PC-9 (cell line): ENCODE measurements at regions not wholly inside any gene's neighbourhood (a gene's known extent, or its start where the extent isn't known, plus 50 kb on each side); places are given as distances from the start of the nearest gene placed in this dataset.

Experiments used
- EZH2 ChIP-seq: fragments of 200-600 bp; sonication (generic); IDR thresholded peaks from 2 replicates; pipeline ENCODE4 v1.8.0; 2017; ENCODE audit warnings: antibody characterized with exemption, low read depth
- TF ChIP-seq, protein P1 (sequence below): fragments of 200-600 bp; sonication (generic); conservative IDR thresholded peaks from 2 replicates; pipeline ENCODE4 v1.6.1; 2017; ENCODE audit warnings: mixed run types, antibody characterized with exemption, mild to moderate bottlenecking, moderate library complexity

DNA sequence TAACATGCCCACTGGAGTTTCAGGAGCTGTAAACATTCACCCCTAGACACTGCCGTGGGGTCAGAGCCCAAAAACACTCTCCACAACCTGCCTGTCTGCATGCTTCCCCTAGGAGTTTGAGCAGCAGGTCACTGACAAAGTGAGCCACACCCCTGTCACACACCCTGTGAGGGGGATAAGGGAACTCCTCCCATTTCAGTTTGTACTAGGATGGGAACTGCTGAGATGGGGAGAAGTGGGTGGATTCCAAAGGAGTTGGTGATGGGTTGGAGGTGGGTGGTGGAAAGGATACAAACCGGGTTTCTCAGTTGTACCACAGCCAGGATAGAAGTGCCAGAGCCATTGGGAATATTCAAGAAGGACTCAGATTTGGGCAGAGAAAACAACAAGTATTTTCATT is 140.2 kb downstream of the MIS18A start:
- TF ChIP-seq, protein P1, sequence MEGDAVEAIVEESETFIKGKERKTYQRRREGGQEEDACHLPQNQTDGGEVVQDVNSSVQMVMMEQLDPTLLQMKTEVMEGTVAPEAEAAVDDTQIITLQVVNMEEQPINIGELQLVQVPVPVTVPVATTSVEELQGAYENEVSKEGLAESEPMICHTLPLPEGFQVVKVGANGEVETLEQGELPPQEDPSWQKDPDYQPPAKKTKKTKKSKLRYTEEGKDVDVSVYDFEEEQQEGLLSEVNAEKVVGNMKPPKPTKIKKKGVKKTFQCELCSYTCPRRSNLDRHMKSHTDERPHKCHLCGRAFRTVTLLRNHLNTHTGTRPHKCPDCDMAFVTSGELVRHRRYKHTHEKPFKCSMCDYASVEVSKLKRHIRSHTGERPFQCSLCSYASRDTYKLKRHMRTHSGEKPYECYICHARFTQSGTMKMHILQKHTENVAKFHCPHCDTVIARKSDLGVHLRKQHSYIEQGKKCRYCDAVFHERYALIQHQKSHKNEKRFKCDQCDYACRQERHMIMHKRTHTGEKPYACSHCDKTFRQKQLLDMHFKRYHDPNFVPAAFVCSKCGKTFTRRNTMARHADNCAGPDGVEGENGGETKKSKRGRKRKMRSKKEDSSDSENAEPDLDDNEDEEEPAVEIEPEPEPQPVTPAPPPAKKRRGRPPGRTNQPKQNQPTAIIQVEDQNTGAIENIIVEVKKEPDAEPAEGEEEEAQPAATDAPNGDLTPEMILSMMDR: no peak
- no peak for TF ChIP-seq EZH2
